SKM-1 (cell line): ENCODE measurements at regions not wholly inside any gene's neighbourhood (a gene's known extent, or its start where the extent isn't known, plus 50 kb on each side); places are given as distances from the start of the nearest gene placed in this dataset.

ENCODE experiments used
- DNase-seq: peaks from one replicate; lab custom pipeline; 2025; ENCODE audit not compliant: unreplicated experiment; lab: John Stamatoyannopoulos, UW

DNA sequence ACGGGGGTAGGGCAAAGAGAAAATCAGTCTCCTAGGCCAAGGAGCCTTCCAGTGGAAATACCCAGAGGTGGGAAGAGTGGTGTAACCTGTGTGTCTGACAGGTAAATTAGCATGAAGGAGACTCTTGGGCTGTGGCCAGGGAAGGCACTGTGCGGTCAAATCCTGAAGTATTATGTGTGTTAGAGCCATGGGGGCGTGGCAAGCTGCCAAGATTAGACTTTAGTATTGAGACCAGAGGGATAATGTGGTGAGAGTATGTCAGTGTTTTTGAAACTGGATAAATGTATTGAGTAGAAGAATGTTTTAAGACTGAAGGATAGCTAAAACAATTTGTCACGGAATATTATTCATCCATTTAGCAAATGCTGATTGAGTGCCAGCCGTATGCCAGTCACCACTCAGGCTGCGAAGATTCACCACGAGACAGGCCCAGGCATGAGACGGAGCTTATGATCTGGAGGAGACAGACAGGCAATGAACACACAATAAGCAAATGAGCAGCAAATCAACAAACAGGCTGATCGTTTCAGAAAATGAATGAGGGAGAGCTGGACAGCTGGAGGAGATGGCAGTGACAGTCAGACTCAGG, 445.9 kb downstream of the MCTP2 start:
- no peak for DNase-seq

DNA sequence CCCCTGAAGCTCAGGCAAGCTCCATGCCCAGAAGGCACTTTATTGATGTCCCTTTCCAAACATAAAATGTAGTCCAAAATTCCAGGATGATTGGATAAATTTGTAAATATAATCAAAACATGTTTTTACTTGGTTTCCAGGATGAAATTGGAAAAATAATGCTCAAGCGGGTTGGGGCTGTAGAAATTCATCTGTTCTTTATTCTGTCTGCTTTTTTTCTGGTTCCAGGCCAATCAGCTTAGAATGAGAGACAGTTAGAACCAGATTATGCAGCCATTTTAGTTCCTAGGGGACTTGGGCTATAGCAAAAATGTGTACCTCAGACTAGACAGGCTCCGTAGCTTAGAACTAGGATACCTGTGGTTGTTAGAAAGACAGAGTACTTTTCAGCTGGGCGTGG, 450.8 kb downstream of the MCTP2 start:
- DNase-seq, result no peak

DNA sequence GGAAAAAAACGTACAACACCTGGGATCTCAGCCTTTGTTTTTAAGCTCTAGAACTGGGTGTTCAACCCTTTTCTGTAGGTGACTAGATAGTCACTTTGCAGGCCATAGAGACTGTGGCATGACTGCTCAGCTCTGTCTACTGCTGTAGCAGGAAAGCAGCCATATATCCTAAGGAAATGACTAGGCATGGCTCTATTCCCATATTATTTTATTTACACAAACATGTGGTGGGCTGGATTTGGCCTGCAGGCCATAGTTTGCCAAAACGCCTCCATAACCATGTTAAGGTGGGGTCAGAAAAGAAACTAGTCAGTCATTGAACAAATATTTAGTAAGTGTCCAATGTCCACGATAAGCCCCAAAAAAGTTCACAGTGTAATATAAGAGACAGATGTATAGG, 452.5 kb downstream of the MCTP2 start:
- no peak for DNase-seq

DNA sequence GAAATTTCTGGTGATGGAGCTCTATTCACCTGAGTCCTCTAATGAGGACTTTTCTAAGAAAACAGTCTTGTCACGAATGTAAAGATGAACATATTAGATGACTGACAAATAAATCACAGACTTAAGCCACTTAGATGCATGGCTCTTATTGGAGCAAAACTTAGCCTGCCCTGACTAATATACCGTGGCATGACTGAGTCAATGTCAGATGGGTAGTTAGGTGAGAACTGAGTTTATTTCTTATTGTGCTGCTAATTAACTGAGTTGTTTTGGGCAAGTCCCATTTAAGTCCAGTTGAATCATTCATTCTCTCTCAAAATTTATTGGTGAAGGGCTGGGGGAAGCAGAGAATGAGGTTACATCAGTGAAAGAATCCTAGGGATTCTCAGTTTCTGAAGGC, 459.8 kb downstream of the MCTP2 start:
- no peak for DNase-seq

DNA sequence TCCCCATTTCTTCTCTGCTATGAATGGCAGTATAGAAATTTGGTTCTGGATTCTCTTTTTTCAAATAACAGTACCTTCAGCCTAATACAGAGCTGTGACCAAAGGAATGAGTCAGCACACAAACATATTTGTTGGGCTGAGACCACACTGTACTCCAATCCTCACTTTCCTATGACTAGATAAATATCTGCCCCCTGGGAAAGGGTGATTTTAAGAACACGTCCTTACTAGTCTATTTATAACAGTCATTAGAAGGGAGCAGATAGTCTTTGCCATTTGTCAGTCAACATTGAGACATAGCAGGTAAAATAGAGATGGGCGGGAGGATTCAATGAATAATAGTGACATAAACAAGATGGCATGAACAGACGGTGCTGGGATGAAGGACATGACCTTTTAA, 461.3 kb downstream of the MCTP2 start:
- no peak for DNase-seq

DNA sequence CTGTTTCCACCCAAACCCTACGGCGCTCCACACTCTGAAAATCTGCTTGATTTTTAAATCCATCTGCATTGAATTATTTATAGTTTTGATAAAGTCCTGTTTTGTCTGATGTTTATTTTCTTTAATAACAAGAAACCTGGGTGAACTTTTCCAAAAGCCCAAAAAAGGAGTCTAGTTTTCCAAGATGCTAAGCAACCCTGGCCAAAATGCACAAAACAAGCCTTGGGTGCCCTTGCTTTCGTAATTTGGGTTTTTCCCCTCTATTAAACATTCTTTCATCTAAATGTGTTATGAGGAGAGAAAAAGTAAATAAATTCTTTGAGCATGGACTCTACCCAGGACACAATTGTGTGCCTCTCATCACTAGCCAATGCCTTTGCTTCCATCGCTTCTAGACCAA, 468.9 kb downstream of the MCTP2 start:
- no peak for DNase-seq

DNA sequence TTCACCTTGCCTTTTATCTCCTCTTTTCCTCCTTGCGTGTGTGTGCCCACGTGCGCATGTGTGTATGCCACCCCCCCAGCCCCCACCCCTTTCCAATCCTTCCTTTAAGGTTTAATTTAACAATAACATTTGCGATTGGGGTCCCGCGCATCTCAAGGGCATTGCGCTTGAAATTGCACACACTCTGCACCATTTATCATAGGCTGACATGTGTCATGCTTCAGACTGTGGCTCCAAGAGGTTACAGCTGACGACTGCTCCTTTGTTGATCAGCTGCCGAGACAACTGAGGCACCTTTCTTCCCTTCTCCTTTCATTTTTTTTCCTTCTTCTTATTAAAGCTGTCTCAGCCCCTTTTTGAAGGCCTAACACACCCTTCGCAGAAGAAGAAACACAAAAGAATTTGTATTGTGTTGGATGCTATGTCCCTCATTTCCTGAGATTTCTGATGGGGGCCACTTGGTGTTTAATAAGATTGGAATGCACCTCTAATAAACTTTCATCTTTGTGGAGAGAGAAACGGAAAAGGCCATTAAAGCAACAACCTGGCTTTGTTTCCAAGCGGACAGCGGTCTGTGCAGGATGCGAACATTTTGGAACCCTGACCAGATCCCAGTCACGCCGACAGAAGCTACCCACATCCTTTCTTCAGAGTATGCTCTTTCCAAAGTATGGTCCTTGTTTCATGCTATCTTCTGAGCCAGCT, 470.1 kb downstream of the MCTP2 start:
- no peak for DNase-seq

DNA sequence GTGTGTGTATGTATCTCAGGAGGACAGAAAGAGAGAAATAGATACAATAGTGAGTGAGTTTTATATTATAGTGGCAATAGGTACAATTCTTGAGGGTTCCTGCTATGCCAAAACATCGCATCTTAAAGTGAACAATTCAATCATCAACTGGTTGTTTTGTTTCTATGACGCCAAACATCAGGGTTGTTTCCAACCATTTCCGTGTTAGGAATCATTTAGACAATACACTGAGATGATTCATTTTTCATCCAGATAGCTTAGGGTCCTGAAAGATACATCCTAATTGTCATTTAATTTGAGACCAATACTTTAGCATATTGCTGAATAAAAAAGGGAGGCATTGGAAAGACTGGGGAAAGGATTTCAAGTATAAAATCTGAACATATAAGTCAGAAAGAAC, 472.2 kb downstream of the MCTP2 start:
- DNase-seq, result no peak

DNA sequence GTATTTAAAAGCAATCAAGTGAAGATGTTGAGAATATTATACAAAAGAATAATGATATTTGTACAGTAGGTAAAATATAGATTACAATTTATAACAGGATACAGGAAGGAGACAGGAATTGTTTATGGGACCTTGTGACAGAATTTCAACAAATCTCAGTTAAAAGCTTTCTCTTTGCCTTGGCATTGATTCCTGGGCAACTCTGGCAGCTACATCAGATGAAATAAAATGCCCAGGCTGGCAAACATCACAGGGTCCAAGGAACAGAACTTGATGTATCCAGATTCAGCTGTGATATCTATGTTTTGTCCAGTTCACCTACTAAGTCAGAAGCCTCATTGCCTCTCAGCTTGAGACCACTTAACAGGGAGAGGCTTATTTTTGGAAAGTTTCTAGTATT, 473.1 kb downstream of the MCTP2 start:
- no peak for DNase-seq

DNA sequence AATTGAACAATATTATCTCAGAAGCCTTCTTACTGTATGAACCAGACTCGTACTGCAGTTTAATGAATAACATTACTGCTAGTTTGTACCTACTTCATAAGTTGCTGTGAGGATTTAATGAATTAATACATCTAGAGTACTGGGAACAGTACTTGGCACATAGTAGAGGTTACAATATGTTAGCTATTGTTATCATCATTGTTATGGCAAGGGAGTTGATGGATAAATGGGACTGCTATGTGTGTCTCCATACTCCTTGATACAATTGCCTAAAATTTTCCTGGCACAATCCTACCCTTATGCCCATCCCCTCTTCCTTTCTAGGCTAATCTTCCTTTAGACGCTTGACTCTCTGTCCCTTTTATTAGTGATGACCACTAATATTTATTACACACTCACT, 473.6 kb downstream of the MCTP2 start:
- no peak for DNase-seq

DNA sequence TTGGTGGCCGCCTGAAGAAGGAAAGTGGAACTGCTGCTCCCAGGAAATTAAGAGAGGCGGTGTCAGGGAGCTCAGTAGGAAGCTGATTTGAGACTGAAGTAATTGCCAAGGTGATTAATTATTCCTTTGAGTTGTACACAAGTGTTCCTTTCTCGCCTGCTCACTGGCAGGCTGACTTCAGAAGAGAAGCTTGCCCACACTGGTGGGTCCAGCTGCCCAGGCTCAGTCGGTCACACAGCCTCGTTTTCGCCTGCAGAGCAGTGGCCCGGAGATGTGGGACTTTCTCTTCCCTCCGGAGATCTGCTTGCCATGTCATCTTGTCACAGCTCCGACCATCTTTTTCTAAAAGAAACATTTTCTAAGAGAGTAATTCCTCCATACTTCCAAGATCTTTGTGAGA, 478.0 kb downstream of the MCTP2 start:
- DNase-seq, result no peak

DNA sequence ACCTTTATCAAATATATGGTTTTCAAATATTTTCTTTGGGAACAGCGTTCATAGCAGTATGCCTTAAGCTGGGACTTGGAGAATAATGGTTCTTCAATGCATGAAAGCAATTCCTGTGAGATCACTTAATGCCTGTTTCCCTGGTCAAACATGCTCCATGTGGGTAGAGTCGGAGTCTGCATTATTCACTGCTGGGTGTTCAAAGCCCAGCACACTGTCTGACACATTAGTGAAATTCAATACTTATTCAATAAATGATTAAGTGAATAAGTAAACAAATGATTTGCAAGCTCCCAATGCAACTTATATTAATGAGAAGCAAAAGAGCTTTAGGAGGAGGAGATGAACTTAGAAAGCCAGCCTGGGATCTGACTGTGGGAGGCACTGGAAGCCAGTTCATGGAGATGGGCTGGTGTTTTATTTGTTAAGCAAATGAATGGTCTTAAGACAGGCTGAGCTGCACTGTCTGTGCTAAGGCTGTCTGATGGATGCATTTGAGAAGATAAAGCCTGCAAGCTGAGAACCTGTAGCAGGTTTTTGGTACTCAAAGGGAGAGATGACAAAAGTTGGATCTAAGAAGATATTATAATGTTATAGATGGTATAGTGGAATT, 490.8 kb downstream of the MCTP2 start:
- DNase-seq, result no peak

DNA sequence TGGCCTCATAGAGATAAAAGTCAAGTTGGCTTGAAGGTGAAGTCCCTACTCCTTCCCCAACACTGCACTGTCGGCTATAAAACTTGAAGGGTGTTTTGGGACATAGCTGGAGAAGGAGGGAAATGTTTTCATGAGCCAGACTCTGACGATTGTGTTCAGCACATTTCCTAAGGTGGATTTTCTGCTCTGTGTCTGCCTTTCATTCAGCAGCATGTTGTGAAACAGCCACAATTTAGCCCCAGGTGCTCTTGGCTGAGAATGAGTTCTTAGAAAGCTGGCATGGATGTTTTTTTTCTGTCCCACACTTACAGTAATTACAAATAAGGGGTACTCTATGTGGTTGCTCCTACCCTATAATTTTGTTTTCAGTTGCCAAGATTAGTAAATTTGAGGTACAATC, 492.4 kb downstream of the MCTP2 start:
- no peak for DNase-seq

DNA sequence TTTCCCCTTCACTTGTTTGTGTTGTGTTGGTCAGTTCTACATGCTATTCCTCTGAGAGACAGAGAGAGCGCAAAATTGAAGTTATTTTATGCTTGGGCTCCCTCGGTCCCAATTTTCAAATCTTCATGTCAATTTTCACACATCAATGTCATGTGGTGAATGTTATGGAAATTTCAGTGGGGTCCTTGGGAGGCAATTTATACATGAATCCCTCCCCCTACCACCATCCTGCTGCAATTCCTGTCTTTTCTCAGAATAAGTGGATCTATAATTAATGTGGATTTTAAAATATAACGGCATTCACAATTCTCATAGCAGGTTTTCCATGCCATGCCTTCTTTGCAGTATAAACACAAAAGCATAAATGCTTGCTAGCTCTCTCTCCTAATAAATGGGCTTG, 499.9 kb downstream of the MCTP2 start:
- no peak for DNase-seq

DNA sequence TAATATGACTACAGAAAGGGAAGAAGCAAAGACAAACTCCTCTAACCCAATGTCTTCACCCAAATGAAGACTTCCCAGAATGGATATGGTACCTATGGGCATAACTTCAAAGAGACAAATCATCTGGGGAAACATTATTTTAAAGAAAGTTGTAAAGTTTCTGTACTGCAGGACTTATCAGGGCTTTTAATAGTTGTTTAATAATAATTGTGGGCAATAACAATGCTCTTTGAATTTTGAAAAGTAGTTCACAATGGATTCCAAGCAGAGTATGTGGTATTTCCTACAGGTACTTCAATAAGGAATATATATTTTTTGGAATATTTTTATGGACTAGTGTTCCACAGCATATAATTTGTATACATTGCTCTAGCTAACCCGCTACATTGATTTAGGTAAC, 503.1 kb downstream of the MCTP2 start:
- no peak for DNase-seq

DNA sequence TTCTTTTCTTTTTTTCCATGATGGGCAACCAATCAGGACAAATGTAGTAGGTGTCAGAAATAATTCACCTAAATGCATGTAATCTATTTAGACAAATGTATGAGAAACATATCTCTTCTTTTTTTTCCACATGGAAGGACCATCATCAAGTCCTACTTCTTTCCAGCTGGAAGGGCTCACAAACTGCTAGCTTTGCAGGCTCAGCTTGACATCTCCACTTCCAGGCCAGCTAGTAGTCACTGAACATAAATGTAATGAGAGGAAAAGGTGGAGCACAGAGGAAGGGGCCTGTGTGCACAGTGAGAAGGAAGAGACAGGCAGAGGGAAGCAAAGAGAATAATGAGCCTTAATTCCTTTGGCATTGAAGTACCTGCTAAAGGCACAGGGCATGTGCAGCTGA, 504.9 kb downstream of the MCTP2 start:
- DNase-seq, result no peak

DNA sequence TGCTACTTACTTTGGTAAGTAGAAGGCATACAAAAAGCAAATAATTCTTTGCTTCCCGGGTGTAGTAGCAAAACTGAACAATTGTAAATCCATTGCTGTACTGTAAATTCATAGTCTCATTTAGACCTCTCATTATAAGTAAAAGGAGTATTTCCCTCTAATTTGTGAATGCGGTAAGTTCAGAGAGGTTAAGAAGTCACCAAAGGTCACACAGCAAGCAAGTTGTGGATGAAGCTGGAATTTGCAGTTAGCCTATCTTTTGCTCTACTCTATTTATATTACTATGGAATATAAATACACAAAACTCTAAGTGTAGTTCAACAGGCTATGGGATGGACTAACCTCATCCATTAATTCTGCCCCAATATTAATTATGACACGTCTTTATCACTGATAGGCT, 508.3 kb downstream of the MCTP2 start:
- no peak for DNase-seq

DNA sequence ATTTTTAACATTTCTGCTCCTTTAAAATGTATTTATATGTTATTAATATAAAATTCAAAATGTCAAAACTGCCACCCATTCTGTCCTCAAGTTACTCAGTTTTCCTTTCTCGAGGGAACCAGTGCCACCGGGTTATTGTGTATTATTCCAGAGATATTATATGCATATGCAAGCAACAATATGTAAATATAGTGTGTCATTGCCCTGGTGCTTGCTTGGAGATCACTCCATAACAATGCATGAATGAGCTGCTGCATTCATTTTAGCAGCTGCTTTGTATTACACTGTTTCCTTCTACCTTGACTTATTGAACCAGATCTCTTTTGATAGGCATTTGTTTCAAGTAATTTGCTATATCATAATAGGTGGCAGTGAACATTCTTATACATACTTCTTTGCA, 509.1 kb downstream of the MCTP2 start:
- DNase-seq, result no peak

DNA sequence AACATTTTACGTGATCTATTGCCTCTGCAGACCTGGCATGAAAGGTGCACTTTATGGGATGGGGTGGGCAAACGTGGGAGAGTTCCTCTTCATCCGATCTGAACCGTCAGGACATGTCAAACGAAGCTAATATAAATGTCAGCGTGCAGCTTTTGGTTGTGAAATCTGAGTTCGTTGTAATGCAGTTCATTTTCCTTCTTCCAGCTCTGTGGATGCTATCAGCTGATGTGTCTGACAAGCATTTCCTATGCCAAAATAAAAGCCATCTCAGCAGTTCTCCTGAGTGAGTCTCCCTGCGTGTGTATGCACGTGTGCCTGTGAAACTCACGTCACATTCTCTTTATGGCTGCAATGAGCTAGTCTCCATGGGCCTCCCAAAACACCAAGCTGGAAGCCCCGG, 512.3 kb downstream of the MCTP2 start:
- DNase-seq, result no peak

DNA sequence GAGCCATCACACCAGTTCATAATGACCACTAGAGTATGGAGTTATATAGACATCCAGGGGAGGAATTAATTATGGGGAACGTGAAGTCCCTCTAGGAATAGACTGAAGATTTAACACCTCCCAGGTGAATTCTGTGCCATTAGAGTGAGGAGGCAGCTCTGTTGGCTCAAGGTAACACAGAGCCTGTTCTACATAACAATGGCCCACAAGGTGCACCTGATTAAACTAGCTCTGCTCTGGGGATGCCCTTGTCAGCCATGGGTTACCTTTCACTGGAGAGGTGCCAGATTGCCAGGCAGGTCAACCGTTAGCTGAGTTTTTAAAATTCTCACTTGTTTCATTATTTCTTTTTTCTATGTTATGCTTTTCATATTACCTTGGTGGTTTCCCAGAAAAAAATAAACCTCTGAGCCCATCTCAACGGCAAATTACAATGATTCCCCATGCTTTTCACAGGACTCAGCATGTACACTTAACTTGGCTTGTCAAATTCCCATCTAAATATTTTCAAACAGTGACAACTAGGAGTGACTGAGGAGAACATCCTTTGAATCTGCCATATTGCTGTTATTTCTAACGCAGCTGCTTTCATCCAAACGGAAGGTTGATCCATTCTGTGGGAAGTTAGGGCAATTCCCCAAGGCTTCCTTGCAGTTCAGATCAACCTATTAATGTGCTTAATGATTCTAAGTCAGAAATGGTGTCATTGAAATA, 512.9 kb downstream of the MCTP2 start:
- DNase-seq, result no peak

DNA sequence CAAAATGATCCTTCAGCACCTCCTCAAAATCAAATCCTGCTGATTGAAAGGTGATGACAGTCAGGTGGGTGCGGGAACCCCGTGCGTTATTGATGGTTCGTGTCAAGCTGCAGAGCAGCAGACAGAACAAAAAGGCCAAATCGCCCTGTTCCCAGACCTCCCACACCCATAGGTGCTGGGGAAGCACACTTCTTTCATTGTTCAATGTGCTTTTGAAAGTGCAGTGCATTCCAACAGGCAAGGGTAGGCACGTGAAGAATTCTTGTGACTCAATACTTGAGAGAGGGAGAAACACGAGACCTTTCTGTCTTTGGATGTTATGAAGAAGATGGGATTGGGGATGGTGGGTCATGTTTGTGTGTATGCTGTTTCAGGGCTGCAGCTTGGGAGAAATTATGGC, 514.0 kb downstream of the MCTP2 start:
- DNase-seq, result no peak

DNA sequence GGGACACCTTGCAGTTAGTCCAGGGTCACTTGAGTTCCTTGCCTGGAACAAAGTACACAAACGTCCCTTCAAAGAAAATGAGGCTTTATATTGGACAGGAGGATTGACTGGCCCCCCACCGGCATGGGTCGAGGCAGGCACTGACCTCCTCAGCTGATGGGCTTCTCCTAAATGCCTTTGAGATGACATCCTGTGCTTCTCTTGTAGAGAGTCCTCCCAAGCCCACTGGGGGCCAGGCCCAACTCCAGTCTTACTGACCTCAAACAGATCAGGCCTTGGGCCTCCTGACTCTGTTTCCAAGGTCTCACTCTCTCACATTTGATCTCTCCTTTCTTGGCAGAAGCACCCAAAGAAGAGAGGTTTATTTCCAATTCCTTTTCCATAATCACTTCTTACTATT, 516.1 kb downstream of the MCTP2 start:
- no peak for DNase-seq
